ENCODE measurements at regions not wholly inside any gene's neighbourhood (a gene's known extent, or its start where the extent isn't known, plus 50 kb on each side); places are given as distances from the start of the nearest gene placed in this dataset.
"Not testable (repeated sequence)": the region's sequence is repeated elsewhere in the genome, so short reads cannot be mapped to it uniquely, and the experiment has no call there.

- DNase-seq (ENCODE audit: low spot score in 2 of 2), result no peak
- Mint-ChIP-seq H3K27ac (no peak overlapping the region), H3K9me3 (peaks cover 0 to 5% of the 10 kb centered on the region in 2 donors), H3K36me3 (no peaks in the 10 kb centered on the region)
- no peak for ATAC-seq
Measured at GRCh38 chrX:23061116-23061515, 61.4 kb downstream of the DDX53 start.

DNA sequence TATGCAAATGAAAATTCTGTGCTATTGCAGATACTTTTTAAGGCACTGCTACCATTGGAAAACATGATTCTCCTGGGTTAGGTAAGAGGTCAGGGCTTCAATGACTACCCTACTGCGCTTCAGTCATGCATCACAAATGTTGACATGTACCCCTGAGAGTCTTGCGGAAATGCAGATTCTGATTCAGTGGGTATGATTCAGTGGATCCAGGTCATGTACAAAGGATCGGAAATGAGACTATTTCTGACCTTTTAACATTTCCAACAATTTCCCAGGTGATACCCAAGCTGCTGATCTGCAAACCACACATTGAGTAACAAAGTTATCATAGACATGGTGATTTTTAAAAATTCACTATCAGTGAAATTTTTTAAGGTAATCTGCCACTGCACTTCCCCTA, 62.6 kb downstream of the DDX53 start:
- Mint-ChIP-seq H3K9me3 (peaks cover 0 to 5% of the 10 kb centered on the region in 2 donors), H3K27ac (no peak overlapping the region), H3K36me3 (no peaks in the 10 kb centered on the region)
- DNase-seq (ENCODE audit: low spot score in 2 of 2) (no peak), ATAC-seq (no peak)

GRCh38 chrX:23066588-23067281, 67.0 kb downstream of the DDX53 start:
- no peak for DNase-seq (ENCODE audit: low spot score in 2 of 2)
- no peak for ATAC-seq
- Mint-ChIP-seq H3K36me3 (no peaks in the 10 kb centered on the region), H3K27ac (no peak overlapping the region), H3K9me3 (peaks cover 0 to 5% of the 10 kb centered on the region in 2 donors)

DNA sequence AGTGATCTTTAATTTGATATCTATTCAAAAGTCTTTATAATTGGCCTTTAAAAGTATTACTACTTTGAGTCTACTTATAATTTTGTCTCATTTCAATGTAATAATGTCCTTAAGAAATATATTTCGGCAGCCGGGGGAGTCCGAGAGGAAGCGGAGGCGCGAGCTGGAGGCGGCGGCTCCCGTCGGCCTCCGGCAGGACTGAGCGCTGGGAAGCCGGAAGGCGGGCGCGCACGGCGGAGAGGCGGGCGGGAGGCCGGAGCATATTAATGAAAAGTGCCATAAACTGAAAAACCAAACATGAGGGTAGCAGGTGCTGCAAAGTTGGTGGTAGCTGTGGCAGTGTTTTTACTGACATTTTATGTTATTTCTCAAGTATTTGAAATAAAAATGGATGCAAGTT, 75.7 kb downstream of the DDX53 start:
- not testable (repeated sequence) for DNase-seq (ENCODE audit: low spot score in 2 of 2); H3K9me3 Mint-ChIP-seq; H3K27ac Mint-ChIP-seq; ATAC-seq; H3K36me3 Mint-ChIP-seq

DNA sequence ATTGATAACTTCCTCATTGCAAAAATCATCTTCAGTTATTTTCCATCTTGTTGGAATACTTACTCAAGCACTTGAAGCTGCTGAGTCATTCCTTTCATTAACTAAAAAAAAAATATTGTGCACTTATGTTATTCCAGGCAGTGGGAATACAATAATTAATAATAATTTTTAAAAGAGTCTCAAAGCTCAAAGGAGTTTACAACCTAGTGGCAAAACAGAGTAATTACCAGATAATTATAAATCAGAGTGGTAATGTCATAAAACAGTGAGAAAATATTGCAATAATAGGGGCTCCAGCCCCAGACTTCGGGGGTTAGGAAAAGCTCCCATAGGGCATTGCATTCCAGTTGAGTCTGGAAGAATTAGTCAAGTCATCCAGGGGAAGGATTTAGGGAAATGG, 79.6 kb downstream of the DDX53 start:
- no peak overlapping the region for H3K27ac Mint-ChIP-seq
- no peaks in the 10 kb centered on the region for H3K9me3 Mint-ChIP-seq
- no peak for DNase-seq (ENCODE audit: low spot score in 2 of 2)
- no peaks in the 10 kb centered on the region for H3K36me3 Mint-ChIP-seq
- ATAC-seq, result no peak

GRCh38 chrX:23100826-23101225, 101.1 kb downstream of the DDX53 start:
- H3K36me3 Mint-ChIP-seq, result no peaks in the 10 kb centered on the region
- no peak for ATAC-seq
- no peak for DNase-seq (ENCODE audit: low spot score in 2 of 2)
- H3K27ac Mint-ChIP-seq, result peak overlapping the region in 1 of 2 donors; percentile 29
- H3K9me3 Mint-ChIP-seq, result peaks cover 0 to 4% of the 10 kb centered on the region in 2 donors

- DNase-seq (ENCODE audit: low spot score in 2 of 2), result no peak
- Mint-ChIP-seq H3K27ac (no peak overlapping the region), H3K9me3 (no peaks in the 10 kb centered on the region), H3K36me3 (no peaks in the 10 kb centered on the region)
- no peak for ATAC-seq
Measured at GRCh38 chrX:23103546-23103945, 103.8 kb downstream of the DDX53 start.

DNA sequence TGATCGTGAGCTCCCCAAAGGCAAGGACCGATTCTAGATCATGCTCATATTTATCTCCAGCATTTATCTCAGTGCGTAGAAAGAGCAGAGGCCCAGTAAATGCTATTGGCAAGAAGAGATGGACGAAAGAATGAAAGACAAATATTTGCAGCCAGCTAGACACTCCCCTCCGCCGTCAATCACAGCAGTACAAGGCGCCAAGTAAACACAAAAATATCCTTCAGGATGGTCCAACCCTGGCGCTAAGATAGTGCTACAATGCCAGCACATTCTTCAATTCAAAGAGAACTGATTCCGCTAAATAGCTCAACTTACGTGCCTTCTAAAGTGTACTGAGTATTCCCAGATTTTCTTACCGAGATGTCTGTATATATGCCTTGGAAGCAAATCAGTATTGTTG, 114.5 kb downstream of the DDX53 start:
- Mint-ChIP-seq H3K36me3 (no peaks in the 10 kb centered on the region), H3K27ac (no peak overlapping the region)

DNA sequence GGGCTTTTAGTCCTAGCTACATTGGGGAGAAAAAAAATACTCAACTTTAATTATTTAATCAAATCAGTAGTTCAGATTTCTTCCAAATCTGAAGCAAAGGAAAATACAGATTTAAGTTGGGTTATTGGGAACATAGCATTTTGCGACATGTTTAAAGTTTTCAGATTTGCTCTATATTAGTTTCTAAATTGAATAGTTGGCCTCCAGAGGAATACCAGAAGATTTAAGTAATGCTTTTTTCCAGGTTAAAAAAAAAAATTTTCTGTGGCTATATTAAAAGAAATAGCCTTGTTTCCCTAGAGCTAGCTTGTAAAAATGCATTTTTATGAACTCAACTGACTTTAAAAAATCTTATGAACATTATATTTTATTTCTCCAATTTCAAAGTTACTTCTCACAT, 115.9 kb downstream of the DDX53 start:
- Mint-ChIP-seq H3K9me3 (no peaks in the 10 kb centered on the region), H3K36me3 (no peaks in the 10 kb centered on the region), H3K27ac (no peak overlapping the region)
- ATAC-seq (no peak), DNase-seq (ENCODE audit: low spot score in 2 of 2) (no peak)

More for the DNA sequence above, 114.5 kb downstream of the DDX53 start:
- H3K9me3 Mint-ChIP-seq, result no peaks in the 10 kb centered on the region
- no peak for DNase-seq (ENCODE audit: low spot score in 2 of 2)
- no peak for ATAC-seq

GRCh38 chrX:23118163-23118562, 118.4 kb downstream of the DDX53 start:
- Mint-ChIP-seq H3K9me3 (no peaks in the 10 kb centered on the region), H3K36me3 (no peaks in the 10 kb centered on the region), H3K27ac (no peak overlapping the region)
- ATAC-seq, result no peak
- DNase-seq (ENCODE audit: low spot score in 2 of 2), result no peak

DNA sequence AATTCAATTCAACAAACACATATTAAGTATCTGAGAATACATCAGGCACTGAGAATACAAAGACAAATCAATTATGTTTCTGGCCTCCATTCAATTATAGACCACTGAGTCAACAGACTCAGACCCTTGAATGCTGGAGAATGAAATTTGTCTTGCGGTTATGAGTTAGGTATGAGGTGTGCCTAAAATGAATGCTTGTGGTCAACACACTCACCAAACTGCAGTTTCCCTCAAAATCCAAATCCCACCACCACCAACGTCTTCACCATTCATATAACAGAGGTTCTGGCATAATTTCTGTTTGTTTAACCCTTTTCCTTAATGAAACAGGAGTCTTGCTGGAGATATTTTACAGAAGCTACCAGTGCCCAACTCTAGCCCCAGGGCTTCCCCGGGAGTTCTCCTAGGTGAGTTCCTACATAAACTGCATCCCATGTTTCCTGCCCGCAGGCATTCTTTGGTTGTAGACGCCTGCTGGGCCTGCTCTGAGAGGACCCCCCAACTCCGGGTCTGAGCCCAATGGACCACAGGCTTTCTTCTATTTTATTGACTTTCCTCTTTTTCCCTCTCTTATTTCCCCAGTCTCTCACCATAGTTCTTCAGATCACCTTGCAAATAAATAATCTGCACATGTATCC, 119.2 kb downstream of the DDX53 start:
- Mint-ChIP-seq H3K36me3 (no peaks in the 10 kb centered on the region), H3K27ac (no peak overlapping the region)
- no peak for ATAC-seq

GRCh38 chrX:23127586-23127985, 127.8 kb downstream of the DDX53 start:
- Mint-ChIP-seq H3K27ac (no peak overlapping the region), H3K9me3 (no peaks in the 10 kb centered on the region), H3K36me3 (no peaks in the 10 kb centered on the region)
- DNase-seq (ENCODE audit: low spot score in 2 of 2), result no peak
- ATAC-seq, result no peak

More for the DNA sequence above, 119.2 kb downstream of the DDX53 start:
- no peaks in the 10 kb centered on the region for H3K9me3 Mint-ChIP-seq
- DNase-seq (ENCODE audit: low spot score in 2 of 2), result no peak

DNA sequence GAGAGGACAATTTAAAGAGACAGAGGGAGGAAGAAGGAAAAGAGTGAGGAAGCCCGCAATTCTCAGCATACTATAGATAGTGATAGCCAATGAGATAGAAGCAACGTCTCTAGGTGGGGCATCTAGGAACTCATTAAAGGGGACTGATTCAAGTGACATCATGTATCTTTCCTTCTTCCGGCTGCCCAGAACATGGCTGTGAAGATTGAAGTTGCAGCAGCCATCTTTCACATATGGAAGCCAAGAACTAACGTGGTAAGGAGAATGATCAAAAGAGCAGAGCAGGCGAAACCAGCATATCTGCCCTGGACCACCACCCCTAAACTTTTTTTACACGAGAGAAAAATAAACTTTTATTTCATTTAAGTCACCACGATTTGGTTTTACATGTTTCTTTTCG, 133.8 kb downstream of the DDX53 start:
- Mint-ChIP-seq H3K27ac (no peak overlapping the region), H3K9me3 (no peaks in the 10 kb centered on the region), H3K36me3 (no peaks in the 10 kb centered on the region)
- DNase-seq (ENCODE audit: low spot score in 2 of 2) (no peak), ATAC-seq (no peak)

DNA sequence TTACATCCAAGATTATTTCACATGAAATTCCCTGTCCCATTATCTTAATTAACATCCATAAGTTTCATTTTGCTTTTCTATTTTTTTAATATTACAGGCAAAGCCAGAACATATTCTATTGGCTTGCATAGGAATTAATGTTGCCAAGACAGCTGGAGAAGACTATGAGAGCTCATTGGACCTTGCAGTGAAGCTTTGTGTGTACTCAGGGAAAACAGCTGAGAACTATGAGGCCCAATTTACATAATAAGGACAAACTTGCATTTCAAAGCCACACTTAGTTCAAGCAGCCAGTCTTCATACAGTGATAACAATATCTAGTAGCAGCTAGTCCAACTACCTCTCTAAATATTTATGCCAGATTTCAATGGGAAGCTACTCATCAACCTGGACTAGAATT, 134.4 kb downstream of the DDX53 start:
- Mint-ChIP-seq H3K27ac (no peak overlapping the region), H3K9me3 (no peaks in the 10 kb centered on the region), H3K36me3 (no peaks in the 10 kb centered on the region)
- no peak for DNase-seq (ENCODE audit: low spot score in 2 of 2)
- ATAC-seq, result no peak

- Mint-ChIP-seq H3K27ac (no peak overlapping the region), H3K9me3 (no peaks in the 10 kb centered on the region), H3K36me3 (no peaks in the 10 kb centered on the region)
- DNase-seq (ENCODE audit: low spot score in 2 of 2) (no peak), ATAC-seq (no peak)
Measured at GRCh38 chrX:23136816-23137215, 137.1 kb downstream of the DDX53 start.

DNA sequence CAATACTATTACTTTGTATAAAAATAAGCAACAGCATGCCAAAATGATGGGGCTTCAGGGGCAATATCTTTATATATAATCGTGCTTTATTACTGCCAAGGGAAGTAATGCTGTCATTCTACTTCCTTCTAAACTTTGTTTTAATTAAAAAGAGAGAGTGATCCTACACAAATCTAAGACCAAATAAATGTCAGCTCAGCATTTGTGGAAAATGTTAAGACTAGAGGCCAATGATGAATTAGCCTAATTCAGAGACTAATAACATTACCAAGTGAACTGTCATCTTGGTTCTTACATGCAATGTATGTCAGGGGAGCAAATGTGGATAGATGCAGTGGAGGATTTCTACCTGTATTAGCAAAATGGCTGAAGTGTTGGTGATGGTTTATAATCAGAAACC, 166.4 kb upstream of the PTCHD1 start:
- Mint-ChIP-seq H3K27ac (no peak overlapping the region), H3K36me3 (no peaks in the 10 kb centered on the region), H3K9me3 (no peaks in the 10 kb centered on the region)
- ATAC-seq (no peak), DNase-seq (ENCODE audit: low spot score in 2 of 2) (no peak)

- ATAC-seq, result no peak
- no peaks in the 10 kb centered on the region for H3K36me3 Mint-ChIP-seq
- no peak overlapping the region for H3K27ac Mint-ChIP-seq
- DNase-seq (ENCODE audit: low spot score in 2 of 2), result no peak
- H3K9me3 Mint-ChIP-seq, result no peaks in the 10 kb centered on the region
Measured at GRCh38 chrX:23185951-23186350, 148.7 kb upstream of the PTCHD1 start.

DNA sequence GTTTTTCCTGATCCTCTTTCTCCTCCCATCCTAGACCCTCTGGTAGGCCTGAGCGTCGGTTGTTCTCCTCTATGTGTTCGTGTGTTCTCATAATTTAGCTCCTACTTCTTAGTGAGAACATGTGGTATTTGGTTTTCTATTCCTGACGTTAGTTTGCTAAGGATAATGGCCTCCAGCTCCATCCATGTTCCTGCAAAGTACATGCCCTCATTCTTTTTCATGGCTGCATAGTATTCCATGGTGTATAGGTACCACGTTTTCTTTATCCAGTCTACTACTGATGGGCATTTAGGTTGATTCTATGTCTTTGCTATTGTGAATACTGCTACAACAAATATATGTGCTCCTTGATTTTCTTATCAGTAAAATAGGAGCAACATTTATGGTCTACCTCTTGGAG, 146.8 kb upstream of the PTCHD1 start:
- DNase-seq (ENCODE audit: low spot score in 2 of 2) (no peak), ATAC-seq (no peak)
- Mint-ChIP-seq H3K9me3 (no peaks in the 10 kb centered on the region), H3K27ac (no peak overlapping the region), H3K36me3 (no peaks in the 10 kb centered on the region)

Data from activated naive CD4-positive, alpha-beta T cell treated with anti-CD3 and anti-CD28 coated beads, Interleukin-2, amount 50 U/mL, for 72 hours (primary cell).